H1 (cell line): ENCODE measurements at regions not wholly inside any gene's neighbourhood (a gene's known extent, or its start where the extent isn't known, plus 50 kb on each side); places are given as distances from the start of the nearest gene placed in this dataset.

Source experiments
- CTCF ChIA-PET: fragments of 300-600 bp; sonication (Branson Sonifier 250); formaldehyde crosslinking; loops from one replicate; lab custom pipeline; 2021; ENCODE audit not compliant: partially characterized antibody; lab: Charles Lee
- POLR2A ChIA-PET: fragments of 300-600 bp; sonication (Branson Sonifier 250); formaldehyde crosslinking; loops from one replicate; lab custom pipeline; 2021; ENCODE audit warnings: inconsistent platforms; ENCODE audit not compliant: partially characterized antibody; lab: Charles Lee
- DNase-seq, 2 experiments: peaks; one replicate each; pipeline versions ENCODE4 v3.0.0 to v3.0.0-alpha.2; 2010 to 2022; ENCODE audit warnings: low spot score in 2 of 2, low read depth in 1 of 2, mixed read lengths in 1 of 2
- FAIRE-seq: peaks from 2 replicates; lab custom pipeline; 2011; peaks lifted over from hg19 to GRCh38; lab: Jason Lieb, UNC
- H2AFZ ChIP-seq: 2 replicates; pipeline ENCODE4 v1.8.1; 2012; ENCODE audit warnings: low read length, inconsistent platforms
- H2AK5ac ChIP-seq: 2 replicates; pipeline ENCODE4 v1.6.1; 2013; ENCODE audit warnings: low read depth, low read length
- H2BK120ac ChIP-seq: replicated peaks from 2 replicates; pipeline ENCODE3; 2013; ENCODE audit warnings: low read depth, low read length, inconsistent platforms
- H2BK12ac ChIP-seq: 2 replicates; pipeline ENCODE4 v1.6.1; 2013; ENCODE audit warnings: low read depth, low read length
- H2BK15ac ChIP-seq: 2 replicates; pipeline ENCODE4 v1.6.1; 2013; ENCODE audit warnings: low read length
- H2BK20ac ChIP-seq: 2 replicates; pipeline ENCODE4 v1.6.1; 2013; ENCODE audit warnings: low read length
- H2BK5ac ChIP-seq: 2 replicates; pipeline ENCODE4 v1.6.1; 2013; ENCODE audit warnings: low read depth, low read length
- H3K14ac ChIP-seq: 2 replicates; pipeline ENCODE4 v1.6.1; 2013; ENCODE audit warnings: inconsistent platforms; ENCODE audit not compliant: insufficient read length
- H3K18ac ChIP-seq: 2 replicates; pipeline ENCODE4 v1.6.1; 2013; ENCODE audit warnings: low read length; ENCODE audit errors: extremely low read depth
- H3K23ac ChIP-seq: 2 replicates; pipeline ENCODE4 v1.6.1; 2013; ENCODE audit warnings: inconsistent platforms; ENCODE audit not compliant: insufficient read length
- H3K23me2 ChIP-seq: 2 replicates; pipeline ENCODE4 v1.6.1; 2013; ENCODE audit warnings: low read depth, low read length
- H3K27ac ChIP-seq: 2 replicates; pipeline ENCODE4 v1.6.1; 2011; ENCODE audit warnings: low read depth, low read length, inconsistent platforms
- H3K27me3 ChIP-seq, 4 experiments: replicated peaks in 1 of 4; 1 replicate in 1 of 4; 2 replicates in 3 of 4; pipeline versions ENCODE4 v1.6.1 to v1.8.1; 2011 to 2013; ENCODE audit warnings: low read length in 3 of 4, mild to moderate bottlenecking in 3 of 4, inconsistent platforms in 2 of 4, mixed read lengths in 2 of 4, moderate library complexity in 1 of 4; ENCODE audit not compliant: control insufficient read depth in 3 of 4, insufficient read depth in 3 of 4; ENCODE audit errors: extremely low read depth in 1 of 4
- H3K36me3 ChIP-seq, 4 experiments: 2 replicates each; pipeline versions ENCODE4 v1.6.1 to v1.8.1; 2011 to 2013; ENCODE audit warnings: mild to moderate bottlenecking in 4 of 4, low read length in 3 of 4, moderate library complexity in 2 of 4, control low read depth in 1 of 4, inconsistent platforms in 1 of 4; ENCODE audit not compliant: insufficient read depth in 4 of 4, control insufficient read depth in 2 of 4
- H3K4ac ChIP-seq: replicated peaks from 2 replicates; pipeline ENCODE3; 2013; ENCODE audit warnings: low read length, low read depth, mixed read lengths, inconsistent platforms; ENCODE audit not compliant: insufficient read length
- H3K4me1 ChIP-seq, 4 experiments: replicated peaks in 1 of 4; 1 replicate in 1 of 4; 2 replicates in 3 of 4; pipeline versions ENCODE4 v1.6.1 to v1.8.1; 2011 to 2013; ENCODE audit warnings: low read length in 3 of 4, inconsistent platforms in 2 of 4, mixed read lengths in 1 of 4; ENCODE audit not compliant: insufficient read depth in 4 of 4, control insufficient read depth in 3 of 4
- H3K4me2 ChIP-seq, 2 experiments: 2 replicates each; pipeline versions ENCODE4 v1.6.1 to v1.8.1; 2011 to 2013; ENCODE audit warnings: low read depth in 2 of 2, low read length in 2 of 2, control low read depth in 1 of 2, inconsistent platforms in 1 of 2, mild to moderate bottlenecking in 1 of 2; ENCODE audit not compliant: insufficient read depth in 1 of 2
- H3K4me3 ChIP-seq, 4 experiments: fragments of 200-600, 300-600 bp in 1 of 4; sonication (generic), shearing (Covaris generic), sonication (Bioruptor Twin) in 1 of 4; 2 replicates each; pipeline versions ENCODE4 v1.5.1 to v1.8.1; 2011 to 2016; ENCODE audit warnings: low read length in 4 of 4, low read depth in 3 of 4, control low read depth in 2 of 4, inconsistent platforms in 2 of 4, mild to moderate bottlenecking in 2 of 4, mixed read lengths in 1 of 4, moderate library complexity in 1 of 4; ENCODE audit not compliant: insufficient read depth in 2 of 4; ENCODE audit errors: extremely low read depth in 1 of 4
- H3K56ac ChIP-seq: replicated peaks from 2 replicates; pipeline ENCODE3; 2013; ENCODE audit warnings: low read depth, mild to moderate bottlenecking, mixed read lengths, low read length, inconsistent platforms; ENCODE audit not compliant: insufficient read length
- H3K79me1 ChIP-seq: 2 replicates; pipeline ENCODE4 v1.6.1; 2013; ENCODE audit warnings: low read depth, low read length, control low read depth
- H3K79me2 ChIP-seq, 2 experiments: 2 replicates each; pipeline versions ENCODE4 v1.6.1 to v1.8.1; 2012 to 2013; ENCODE audit warnings: low read length in 2 of 2, mild to moderate bottlenecking in 2 of 2, inconsistent platforms in 1 of 2; ENCODE audit not compliant: insufficient read depth in 2 of 2, control insufficient read depth in 1 of 2
- H3K9ac ChIP-seq, 4 experiments: replicated peaks in 1 of 4; 1 replicate in 1 of 4; 2 replicates in 3 of 4; pipeline versions ENCODE4 v1.6.1 to v1.8.1; 2011 to 2013; ENCODE audit warnings: low read depth in 3 of 4, low read length in 3 of 4, control low read depth in 2 of 4, mild to moderate bottlenecking in 2 of 4, moderate library complexity in 2 of 4, inconsistent platforms in 1 of 4; ENCODE audit errors: extremely low read depth in 1 of 4
- H3K9me3 ChIP-seq, 2 experiments: 2 replicates each; pipeline versions ENCODE4 v1.6.1 to v1.8.1; 2012 to 2013; ENCODE audit warnings: mild to moderate bottlenecking in 2 of 2, moderate library complexity in 2 of 2, control low read depth in 1 of 2, inconsistent platforms in 1 of 2, low read depth in 1 of 2, low read length in 1 of 2, mixed read lengths in 1 of 2; ENCODE audit not compliant: insufficient read depth in 2 of 2
- H4K20me1 ChIP-seq, 2 experiments: replicated peaks in 1 of 2; 2 replicates each; pipeline versions ENCODE3 to v1.8.1; 2011 to 2013; ENCODE audit warnings: inconsistent platforms in 2 of 2, low read length in 2 of 2, mild to moderate bottlenecking in 1 of 2; ENCODE audit not compliant: insufficient read depth in 2 of 2, control insufficient read depth in 1 of 2
- H4K5ac ChIP-seq: 2 replicates; pipeline ENCODE4 v1.6.1; 2013; ENCODE audit warnings: low read length, low read depth, mixed read lengths, inconsistent platforms; ENCODE audit not compliant: insufficient read length
- H4K8ac ChIP-seq: 2 replicates; pipeline ENCODE4 v1.8.0; 2013; ENCODE audit warnings: mild to moderate bottlenecking, moderate library complexity, low read length, inconsistent platforms; ENCODE audit not compliant: insufficient read depth; ENCODE audit errors: extremely low read depth
- H4K91ac ChIP-seq: replicated peaks from 2 replicates; pipeline ENCODE3; 2013; ENCODE audit warnings: low read length, mixed read lengths, inconsistent platforms; ENCODE audit not compliant: insufficient read length
- ASH2L ChIP-seq: fragments of 200-600, 300-600 bp; sonication (generic); IDR thresholded peaks from one replicate; pipeline ENCODE4 v1.7.1; 2017; ENCODE audit warnings: low read length
- HDAC6 ChIP-seq: IDR thresholded peaks from one replicate; pipeline ENCODE4 v1.7.1; 2012; ENCODE audit warnings: low read depth, mild to moderate bottlenecking, inconsistent platforms, low read length, moderate library complexity
- JUND ChIP-seq: IDR thresholded peaks from 2 replicates; pipeline ENCODE4 v1.6.1; 2011; ENCODE audit warnings: mild to moderate bottlenecking, improper control_type of control experiment, low read length
- WGBS, 2 experiments: shearing (Covaris generic) in 1 of 2; methylation state at CpG; one replicate each; pipeline versions ENCODE4 v1.1.6 to v1.1.7; 2013 to 2015; ENCODE audit warnings: low lambda C conversion rate in 2 of 2, mixed read lengths in 2 of 2, inconsistent platforms in 1 of 2, low coverage in 1 of 2, missing lambda C conversion rate in 1 of 2; ENCODE audit not compliant: insufficient replicate concordance in 2 of 2, insufficient coverage in 1 of 2, insufficient read length in 1 of 2; ENCODE audit errors: extremely low coverage in 1 of 2, missing lambda C conversion rate in 1 of 2; 5-methylcytosine and 5-hydroxymethylcytosine counted together
- TF ChIP-seq, protein P1 (sequence below): IDR thresholded peaks from 2 replicates; pipeline ENCODE4 v1.6.1; 2012; ENCODE audit warnings: inconsistent platforms

DNA sequence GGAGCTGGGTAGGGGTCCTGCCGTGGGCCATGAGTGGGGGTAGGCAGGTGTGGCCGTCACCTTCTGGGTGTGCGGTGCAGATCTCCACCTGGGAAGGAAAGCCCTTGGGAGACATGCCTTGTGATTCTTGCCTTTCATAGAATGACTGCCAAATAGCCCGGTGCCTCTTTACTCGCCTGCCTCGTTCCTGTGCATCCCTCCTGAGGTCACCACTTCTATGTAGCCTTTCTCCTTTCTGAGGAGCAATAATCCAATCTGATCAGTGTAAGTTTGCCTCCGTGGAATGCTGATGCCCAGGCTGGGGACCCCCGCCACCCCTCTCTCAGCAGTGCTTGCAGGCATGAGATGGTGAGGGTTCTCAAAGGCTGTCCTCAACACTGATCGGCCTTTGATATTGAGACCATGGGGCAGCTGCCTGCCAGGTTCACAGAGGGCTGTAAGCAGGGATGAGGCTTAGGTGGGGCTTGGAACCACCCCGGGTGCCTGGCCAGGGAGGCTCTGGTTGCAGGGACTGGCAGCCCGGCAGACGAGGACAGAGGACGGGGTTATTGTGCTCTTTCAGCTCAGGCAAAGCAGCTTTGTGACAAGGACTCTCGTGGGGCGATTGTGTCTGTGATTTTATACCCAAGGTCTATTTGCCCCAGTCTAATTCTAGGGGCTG is 86.1 kb upstream of the WNT7B start:
- WGBS, 2 experiments: 94% methylated on average over 15 of the region's 15 CpGs; no CpG with 5 or more reads in 1 of the 2 experiments
- Histone ChIP-seq H2BK15ac (no peak overlapping the region), H3K56ac (no peak overlapping the region), H4K5ac (no peak overlapping the region), H3K36me3 (no peaks in the 10 kb centered on the region; a peak in 1 of 8 replicates), H3K4me1 (peaks cover 0 to 6% (median 3%) of the 10 kb centered on the region in 4 experiments; a peak in 2 of 7 replicates), H4K8ac (no peak overlapping the region), H2AFZ (no peak overlapping the region), H3K4me2 (no peak overlapping the region), H3K18ac (no peak overlapping the region), H3K27ac (no peak overlapping the region), H4K20me1 (no peaks in the 10 kb centered on the region), H3K4ac (no peak overlapping the region), H3K79me2 (no peaks in the 10 kb centered on the region), H2AK5ac (no peak overlapping the region), H3K27me3 (peaks cover 3 to 65% (median 37%) of the 10 kb centered on the region in 4 experiments), H3K23me2 (no peaks in the 10 kb centered on the region; the same call in 1 of the 2 replicates), H2BK20ac (no peak overlapping the region), H3K9ac (no peak overlapping the region), H3K14ac (no peak overlapping the region), H2BK12ac (no peak overlapping the region), H2BK120ac (no peak overlapping the region), H3K23ac (no peak overlapping the region), H2BK5ac (no peak overlapping the region), H3K9me3 (no peaks in the 10 kb centered on the region), H4K91ac (no peak overlapping the region), H3K4me3 (no peak overlapping the region), H3K79me1 (no peaks in the 10 kb centered on the region)
- FAIRE-seq (no peak), DNase-seq (no peak)
- TF ChIP-seq, protein P1, sequence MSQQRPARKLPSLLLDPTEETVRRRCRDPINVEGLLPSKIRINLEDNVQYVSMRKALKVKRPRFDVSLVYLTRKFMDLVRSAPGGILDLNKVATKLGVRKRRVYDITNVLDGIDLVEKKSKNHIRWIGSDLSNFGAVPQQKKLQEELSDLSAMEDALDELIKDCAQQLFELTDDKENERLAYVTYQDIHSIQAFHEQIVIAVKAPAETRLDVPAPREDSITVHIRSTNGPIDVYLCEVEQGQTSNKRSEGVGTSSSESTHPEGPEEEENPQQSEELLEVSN: no peak
- TF ChIP-seq HDAC6: no peak
- TF ChIP-seq JUND: no peak
- no peak for TF ChIP-seq ASH2L
- ChIA-PET POLR2A (no interaction called here), CTCF (interaction anchor here (0.9 to 2.1 kb wide), 5 partner anchors 27 to 57 kb away, joined by 3 to 6 read pairs (median 5); no protein-coding TSS in a partner anchor)
